GM12864 (cell line): ENCODE measurements at regions not wholly inside any gene's neighbourhood (a gene's known extent, or its start where the extent isn't known, plus 50 kb on each side); places are given as distances from the start of the nearest gene placed in this dataset.
A peak's percentile ranks its signal among the peaks of the same experiment; 100 is the strongest.

Experiments used
- DNase-seq: peaks from one replicate; pipeline ENCODE4 v3.0.0-alpha.2; 2011; ENCODE audit warnings: low read depth
- H3K4me3 ChIP-seq: 2 replicates; pipeline ENCODE4 v1.5.1; 2011; ENCODE audit warnings: mild to moderate bottlenecking, low read depth, low read length, control low read depth
- TF ChIP-seq, protein P1 (sequence below): IDR thresholded peaks from 2 replicates; pipeline ENCODE4 v1.5.1; 2011; ENCODE audit warnings: low read depth, mild to moderate bottlenecking, moderate library complexity, low read length, control low read depth, inconsistent platforms; ENCODE audit errors: missing control alignments

DNA sequence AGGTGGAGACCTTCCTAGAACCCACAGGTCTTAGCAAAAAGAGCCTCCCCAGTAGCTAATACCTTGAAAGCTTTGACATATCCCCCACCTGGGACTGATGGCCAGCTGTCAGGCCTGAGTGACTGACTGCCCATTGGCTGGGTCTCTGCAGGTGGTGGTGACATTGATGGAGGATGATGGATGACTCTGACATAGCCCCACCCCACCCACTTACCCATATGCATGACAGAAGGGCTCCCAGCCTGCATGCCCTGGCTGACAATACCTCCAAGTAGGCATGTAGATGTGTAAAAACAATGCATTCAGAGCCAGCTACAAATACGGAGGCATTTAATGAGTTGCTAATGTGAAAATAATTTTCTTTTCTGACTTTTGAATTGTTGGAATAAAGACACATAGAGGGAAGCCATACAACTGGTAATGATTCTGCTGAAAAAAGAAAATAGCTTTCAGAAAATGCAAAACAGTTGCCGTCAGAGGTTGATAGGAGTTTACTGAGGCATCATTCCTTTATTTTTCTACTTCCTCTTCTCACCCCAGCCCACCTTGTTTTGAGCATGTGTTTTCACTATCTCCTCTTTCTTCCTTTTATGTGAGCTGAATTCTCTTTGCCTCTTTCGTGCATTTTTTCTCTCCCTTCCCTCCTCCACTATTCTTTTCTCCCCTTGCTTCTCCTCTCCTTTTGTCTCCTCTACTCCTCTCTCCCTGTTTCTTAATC is 70.6 kb downstream of the OLIG3 start:
- H3K4me3 ChIP-seq, result no peak overlapping the region
- no peak for DNase-seq
- TF ChIP-seq, protein P1, sequence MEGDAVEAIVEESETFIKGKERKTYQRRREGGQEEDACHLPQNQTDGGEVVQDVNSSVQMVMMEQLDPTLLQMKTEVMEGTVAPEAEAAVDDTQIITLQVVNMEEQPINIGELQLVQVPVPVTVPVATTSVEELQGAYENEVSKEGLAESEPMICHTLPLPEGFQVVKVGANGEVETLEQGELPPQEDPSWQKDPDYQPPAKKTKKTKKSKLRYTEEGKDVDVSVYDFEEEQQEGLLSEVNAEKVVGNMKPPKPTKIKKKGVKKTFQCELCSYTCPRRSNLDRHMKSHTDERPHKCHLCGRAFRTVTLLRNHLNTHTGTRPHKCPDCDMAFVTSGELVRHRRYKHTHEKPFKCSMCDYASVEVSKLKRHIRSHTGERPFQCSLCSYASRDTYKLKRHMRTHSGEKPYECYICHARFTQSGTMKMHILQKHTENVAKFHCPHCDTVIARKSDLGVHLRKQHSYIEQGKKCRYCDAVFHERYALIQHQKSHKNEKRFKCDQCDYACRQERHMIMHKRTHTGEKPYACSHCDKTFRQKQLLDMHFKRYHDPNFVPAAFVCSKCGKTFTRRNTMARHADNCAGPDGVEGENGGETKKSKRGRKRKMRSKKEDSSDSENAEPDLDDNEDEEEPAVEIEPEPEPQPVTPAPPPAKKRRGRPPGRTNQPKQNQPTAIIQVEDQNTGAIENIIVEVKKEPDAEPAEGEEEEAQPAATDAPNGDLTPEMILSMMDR, result no peak

DNA sequence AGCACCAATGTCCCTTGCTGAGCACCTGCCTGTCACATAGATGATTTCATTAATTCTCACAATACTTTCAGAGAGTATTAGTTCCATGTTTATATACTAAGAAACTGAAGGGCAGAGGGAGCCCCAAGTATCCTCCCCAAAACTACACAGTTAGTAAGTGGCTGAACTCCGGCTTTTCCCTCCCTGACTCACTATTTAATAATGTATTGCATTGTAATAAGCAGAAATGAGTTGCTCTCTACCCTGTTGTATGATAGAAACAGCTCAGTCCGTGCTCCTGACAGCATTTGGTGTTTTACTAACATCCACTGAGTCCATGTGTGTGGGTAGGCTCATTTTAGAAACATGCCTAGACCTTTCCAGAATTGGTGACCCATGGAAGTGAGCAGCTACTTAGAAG is 76.8 kb downstream of the OLIG3 start:
- no peak for DNase-seq
- TF ChIP-seq, protein P1, result no peak
- H3K4me3 ChIP-seq, result no peak overlapping the region

DNA sequence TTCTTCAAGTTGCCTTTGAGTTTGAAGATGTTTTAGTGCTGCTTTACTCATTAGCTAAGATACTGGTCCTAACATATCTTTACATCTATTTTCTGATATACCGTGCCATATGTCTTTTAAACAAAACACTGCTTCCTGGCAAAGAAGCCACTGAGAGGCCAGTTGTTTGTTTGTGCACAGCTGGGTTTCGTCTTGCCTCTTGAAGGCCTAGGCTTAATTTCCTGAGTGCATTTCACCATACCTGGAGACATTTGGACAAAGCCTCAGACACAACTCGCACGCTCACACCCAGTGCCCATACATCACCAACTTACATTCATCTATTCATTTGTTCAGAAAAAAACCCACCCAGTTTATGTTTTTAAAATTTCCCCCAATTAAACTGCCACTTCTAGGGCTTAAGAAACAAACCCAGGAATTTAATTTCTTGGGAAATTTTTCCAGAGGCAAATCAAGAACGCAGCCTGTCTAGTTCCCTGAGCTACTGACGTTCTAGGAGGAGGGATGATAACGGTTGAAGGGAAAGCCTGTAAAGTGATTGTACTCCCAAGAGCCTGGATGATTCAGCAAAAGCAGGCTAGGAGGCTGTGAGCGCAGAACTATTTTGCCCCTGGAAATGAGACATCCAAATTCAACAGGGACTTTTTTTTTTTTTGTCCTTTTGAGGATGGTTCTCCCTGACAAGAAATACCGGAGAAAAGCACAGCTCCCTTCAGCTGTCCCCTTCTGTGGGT is 77.7 kb downstream of the OLIG3 start:
- no peak overlapping the region for H3K4me3 ChIP-seq
- DNase-seq, result no peak
- TF ChIP-seq, protein P1, result no peak

DNA sequence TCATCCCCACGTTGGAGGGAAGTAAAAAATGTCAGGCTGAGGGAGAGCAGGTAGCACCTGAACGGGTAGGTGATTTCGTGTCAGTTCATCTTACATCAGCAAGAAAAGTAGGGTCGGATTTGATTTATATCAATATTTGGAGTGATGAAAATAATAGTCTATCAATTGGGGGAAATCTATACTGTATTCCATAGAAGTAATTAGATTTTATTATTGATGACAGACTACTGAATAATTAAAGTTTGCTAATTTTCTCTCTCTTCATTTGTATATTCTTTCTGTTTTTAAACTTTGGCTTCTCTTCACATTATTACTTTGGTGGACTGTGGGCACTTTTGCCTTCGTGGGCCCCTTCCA is 78.4 kb downstream of the OLIG3 start:
- H3K4me3 ChIP-seq, result no peak overlapping the region
- no peak for DNase-seq
- TF ChIP-seq, protein P1, result no peak

DNA sequence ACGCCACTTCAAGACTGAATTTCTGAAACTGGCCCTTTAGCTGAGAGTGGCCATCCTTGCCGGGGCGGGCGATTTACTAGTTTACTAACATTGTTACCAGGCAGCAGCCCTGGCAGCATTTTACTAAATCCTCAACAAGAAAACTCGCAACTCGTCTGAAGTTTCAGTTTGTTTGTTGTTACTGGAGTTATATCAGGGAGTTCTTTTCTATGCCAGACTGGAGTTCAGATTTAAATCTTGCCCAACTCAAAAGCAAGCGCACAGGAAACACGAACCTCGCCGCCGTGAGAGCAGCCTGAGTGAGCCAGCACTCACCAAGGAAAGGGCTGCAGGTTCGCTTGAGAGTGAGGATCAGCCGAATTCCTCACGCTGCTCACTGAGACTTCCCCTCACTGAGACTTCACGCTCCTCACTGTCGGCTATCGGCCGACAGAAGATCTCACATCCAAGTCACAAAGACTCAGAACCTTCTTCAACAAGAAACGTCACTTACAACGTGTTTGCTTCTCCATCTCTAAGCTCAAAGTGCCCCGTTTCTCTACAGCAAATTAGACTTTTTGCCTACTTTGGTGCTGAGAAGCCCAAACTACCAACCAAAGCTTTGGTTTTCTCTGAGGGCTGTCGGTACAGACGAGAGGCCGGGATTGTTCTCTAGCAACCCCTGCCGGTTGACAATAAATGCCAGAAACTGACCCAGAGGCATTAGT is 78.9 kb downstream of the OLIG3 start:
- DNase-seq, result no peak
- TF ChIP-seq, protein P1, result peak; percentile 70
- peak overlapping the region; percentile 48 for H3K4me3 ChIP-seq

DNA sequence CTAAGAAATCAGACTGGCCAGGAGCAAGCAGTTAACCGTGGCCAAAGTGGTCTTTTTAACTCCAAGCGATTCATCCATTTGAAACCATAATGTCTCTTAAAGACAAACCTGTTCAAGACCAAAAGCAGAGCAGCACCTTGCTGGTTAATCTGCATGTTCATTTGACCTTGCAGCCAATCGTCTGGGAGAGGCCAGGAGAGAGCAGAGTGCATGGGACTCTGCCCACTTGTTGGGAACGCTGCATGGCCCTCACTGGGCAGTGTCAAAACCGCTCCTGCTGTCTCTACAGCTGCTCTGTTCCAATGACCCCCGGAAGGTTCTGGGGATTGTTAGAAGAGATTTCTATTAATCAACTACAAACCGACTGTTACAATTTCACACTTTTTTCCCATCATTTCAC is 79.6 kb downstream of the OLIG3 start:
- no peak overlapping the region for H3K4me3 ChIP-seq
- TF ChIP-seq, protein P1, result no peak
- no peak for DNase-seq
